Mucosa of descending colon (tissue), 3 donors: ENCODE measurements at regions not wholly inside any gene's neighbourhood (a gene's known extent, or its start where the extent isn't known, plus 50 kb on each side); places are given as distances from the start of the nearest gene placed in this dataset.

Experiments
- ATAC-seq: fragments of 200-7000 bp; cut with Tn5 transposase; one replicate; pipeline ENCODE4 v1.9.1; 2020; ENCODE audit warnings: mild to moderate bottlenecking, moderate library complexity
- DNase-seq, 3 donors: peaks; one replicate each; pipeline ENCODE4 v3.0.0-alpha.2; 2020
- H3K36me3 ChIP-seq: fragments of 200-600 bp; one replicate; pipeline ENCODE4 v1.8.0; 2021; ENCODE audit warnings: low read depth, mild to moderate bottlenecking
- H3K4me1 ChIP-seq: fragments of 200-600 bp; one replicate; pipeline ENCODE4 v1.8.0; 2021; ENCODE audit warnings: low read depth, mild to moderate bottlenecking
- H3K4me3 ChIP-seq: fragments of 200-600 bp; one replicate; pipeline ENCODE4 v1.8.0; 2021; ENCODE audit warnings: mild to moderate bottlenecking
- H3K9me3 ChIP-seq: fragments of 200-600 bp; one replicate; pipeline ENCODE4 v1.8.0; 2021; ENCODE audit warnings: mild to moderate bottlenecking
- intact Hi-C, 2 donors: fragments of 100-400 bp; cut with DNase I in 1 of 2; cut with micrococcal nuclease in 1 of 2; formaldehyde crosslinking; loops; one replicate each; pipeline versions ENCODE4 v1.11.0 to v1.11.1; 2022; cut with DNase I, micrococcal nuclease
- TF ChIP-seq, protein P1 (sequence below): fragments of 200-600 bp; IDR thresholded peaks from one replicate; pipeline ENCODE4 v1.8.0; 2022; ENCODE audit warnings: antibody characterized with exemption, mild to moderate bottlenecking
- donor health status: DM: no; HTN: no; CAD: no; lungs with moderate emphysema.
- donor health status: DM: no; HTN: no; CAD: no.
- donor health status: DM: no; HTN: yes; CAD: no.

- DNase-seq (no peak), ATAC-seq (no peak)
- peaks cover 4% of the 10 kb centered on the region for H3K9me3 ChIP-seq
- intact Hi-C loops = no loop called here
- TF ChIP-seq, protein P1, sequence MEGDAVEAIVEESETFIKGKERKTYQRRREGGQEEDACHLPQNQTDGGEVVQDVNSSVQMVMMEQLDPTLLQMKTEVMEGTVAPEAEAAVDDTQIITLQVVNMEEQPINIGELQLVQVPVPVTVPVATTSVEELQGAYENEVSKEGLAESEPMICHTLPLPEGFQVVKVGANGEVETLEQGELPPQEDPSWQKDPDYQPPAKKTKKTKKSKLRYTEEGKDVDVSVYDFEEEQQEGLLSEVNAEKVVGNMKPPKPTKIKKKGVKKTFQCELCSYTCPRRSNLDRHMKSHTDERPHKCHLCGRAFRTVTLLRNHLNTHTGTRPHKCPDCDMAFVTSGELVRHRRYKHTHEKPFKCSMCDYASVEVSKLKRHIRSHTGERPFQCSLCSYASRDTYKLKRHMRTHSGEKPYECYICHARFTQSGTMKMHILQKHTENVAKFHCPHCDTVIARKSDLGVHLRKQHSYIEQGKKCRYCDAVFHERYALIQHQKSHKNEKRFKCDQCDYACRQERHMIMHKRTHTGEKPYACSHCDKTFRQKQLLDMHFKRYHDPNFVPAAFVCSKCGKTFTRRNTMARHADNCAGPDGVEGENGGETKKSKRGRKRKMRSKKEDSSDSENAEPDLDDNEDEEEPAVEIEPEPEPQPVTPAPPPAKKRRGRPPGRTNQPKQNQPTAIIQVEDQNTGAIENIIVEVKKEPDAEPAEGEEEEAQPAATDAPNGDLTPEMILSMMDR = no peak
- H3K4me1 ChIP-seq = no peaks in the 10 kb centered on the region
- H3K36me3 ChIP-seq = no peaks in the 10 kb centered on the region
- no peak overlapping the region for H3K4me3 ChIP-seq
Measured at GRCh38 chr3:76410762-76411281, 625.5 kb upstream of the ZNF717 start.

GRCh38 chr3:76415384-76415783 is 624.5 kb upstream of the ROBO2 start:
- Histone ChIP-seq H3K4me1 (no peaks in the 10 kb centered on the region), H3K9me3 (peaks cover 4% of the 10 kb centered on the region), H3K36me3 (no peaks in the 10 kb centered on the region), H3K4me3 (no peak overlapping the region)
- TF ChIP-seq, protein P1 = no peak
- ATAC-seq (no peak), DNase-seq (no peak)
- intact Hi-C loops = no loop called here

- no peaks in the 10 kb centered on the region for H3K4me1 ChIP-seq
- TF ChIP-seq, protein P1 = no peak
- H3K36me3 ChIP-seq = no peaks in the 10 kb centered on the region
- intact Hi-C loops = no loop called here
- peaks cover 3% of the 10 kb centered on the region for H3K9me3 ChIP-seq
- DNase-seq = no peak
- ATAC-seq = peak; percentile 44
- no peak overlapping the region for H3K4me3 ChIP-seq
Measured at GRCh38 chr3:76429581-76430177, 610.2 kb upstream of the ROBO2 start.

DNA sequence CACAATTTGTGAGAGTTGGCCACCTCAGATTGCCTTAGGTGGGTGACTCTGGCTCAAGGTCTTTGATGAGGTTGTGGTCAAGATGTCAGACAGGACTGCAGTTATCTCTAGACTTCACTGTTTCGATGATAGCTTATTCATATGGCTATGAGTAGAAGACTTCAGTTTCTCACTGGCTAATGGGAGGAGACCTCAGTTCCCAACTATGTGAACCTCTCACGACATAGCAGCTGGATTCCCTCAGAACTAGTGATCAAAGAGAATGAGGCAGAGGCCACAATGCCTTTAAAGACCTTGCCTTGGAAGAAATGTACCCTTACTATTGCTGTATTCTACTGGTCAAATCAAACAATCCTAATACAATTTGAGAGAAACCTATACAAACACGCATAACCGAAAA is 607.5 kb upstream of the ROBO2 start:
- TF ChIP-seq, protein P1 = no peak
- intact Hi-C loops = no loop called here
- ATAC-seq (no peak), DNase-seq (no peak)
- no peaks in the 10 kb centered on the region for H3K36me3 ChIP-seq
- H3K4me3 ChIP-seq = no peak overlapping the region
- no peaks in the 10 kb centered on the region for H3K4me1 ChIP-seq
- no peaks in the 10 kb centered on the region for H3K9me3 ChIP-seq

- DNase-seq = no peak
- TF ChIP-seq, protein P1 = no peak
- H3K9me3 ChIP-seq = peaks cover 4% of the 10 kb centered on the region
- H3K4me3 ChIP-seq = no peak overlapping the region
- no peak for ATAC-seq
- no peaks in the 10 kb centered on the region for H3K36me3 ChIP-seq
- no peaks in the 10 kb centered on the region for H3K4me1 ChIP-seq
- intact Hi-C loops = no loop called here
Measured at GRCh38 chr3:76436894-76437293, 603.0 kb upstream of the ROBO2 start.

- no peak for DNase-seq
- ATAC-seq = no peak
- H3K4me1 ChIP-seq = no peaks in the 10 kb centered on the region
- H3K9me3 ChIP-seq = peaks cover 16% of the 10 kb centered on the region
- TF ChIP-seq, protein P1 = no peak
- no peaks in the 10 kb centered on the region for H3K36me3 ChIP-seq
- intact Hi-C loops = no loop called here
- H3K4me3 ChIP-seq = no peak overlapping the region
Measured at GRCh38 chr3:76438971-76439370, 600.9 kb upstream of the ROBO2 start.
